A673 (cell line): ENCODE measurements at regions not wholly inside any gene's neighbourhood (a gene's known extent, or its start where the extent isn't known, plus 50 kb on each side); places are given as distances from the start of the nearest gene placed in this dataset.

ENCODE experiments used
- BruUV-seq: library from RNA; stranded (reverse); fragments of 400-500 nt; replicated peaks from 2 replicates; lab custom pipeline; 2021; lab: Mats Ljungman, UMichigan
- CTCF ChIA-PET: fragments of 300-600 bp; sonication (Branson Sonifier 250); formaldehyde crosslinking; loops from one replicate; lab custom pipeline; 2022; ENCODE audit warnings: antibody characterized with exemption; lab: Charles Lee
- POLR2A ChIA-PET: fragments of 300-600 bp; sonication (Branson Sonifier 250); formaldehyde crosslinking; loops from one replicate; lab custom pipeline; 2022; ENCODE audit warnings: antibody characterized with exemption; ENCODE audit not compliant: low non-redundant PET; lab: Charles Lee
- DNase-seq: peaks from one replicate; pipeline ENCODE4 v3.0.0-alpha.2; 2015; ENCODE audit warnings: low spot score
- H3K27ac ChIP-seq: fragments of 200-600 bp; sonication (generic); 2 replicates; pipeline ENCODE4 v1.5.1; 2016; ENCODE audit warnings: mixed run types, low read depth, mild to moderate bottlenecking, mixed read lengths, antibody characterized with exemption, low read length; ENCODE audit not compliant: poor library complexity, severe bottlenecking
- H3K27me3 ChIP-seq: fragments of 200-600 bp; sonication (generic); replicated peaks from 2 replicates; pipeline ENCODE4 v1.6.1; 2017; ENCODE audit warnings: mixed run types, low read depth, mild to moderate bottlenecking, mixed read lengths, antibody characterized with exemption, low read length; ENCODE audit not compliant: insufficient read depth, poor library complexity
- H3K36me3 ChIP-seq: fragments of 200-600 bp; sonication (generic); 2 replicates; pipeline ENCODE4 v1.6.1; 2016; ENCODE audit warnings: mixed run types, mild to moderate bottlenecking, mixed read lengths, antibody characterized with exemption, low read length; ENCODE audit not compliant: insufficient read depth, poor library complexity, severe bottlenecking
- H3K4me1 ChIP-seq: fragments of 200-600 bp; sonication (generic); 2 replicates; pipeline ENCODE4 v1.6.1; 2017; ENCODE audit warnings: mixed run types, mild to moderate bottlenecking, mixed read lengths, antibody characterized with exemption, low read length; ENCODE audit not compliant: insufficient read depth, poor library complexity, severe bottlenecking
- H3K4me3 ChIP-seq: fragments of 200-600 bp; sonication (generic); 2 replicates; pipeline ENCODE4 v1.5.1; 2016; ENCODE audit warnings: low read depth, mixed run types, mild to moderate bottlenecking, mixed read lengths, low read length; ENCODE audit not compliant: poor library complexity, severe bottlenecking
- H3K9me3 ChIP-seq: fragments of 200-600 bp; sonication (generic); 2 replicates; pipeline ENCODE4 v1.6.1; 2016; ENCODE audit warnings: mixed run types, low read depth, mild to moderate bottlenecking, mixed read lengths, antibody characterized with exemption, low read length; ENCODE audit not compliant: poor library complexity, severe bottlenecking
- CTCF ChIP-seq: fragments of 300-800, 200-600 bp; sonication (generic); conservative IDR thresholded peaks from 2 replicates; pipeline ENCODE4 v1.5.1; 2017; ENCODE audit warnings: low read depth, mild to moderate bottlenecking, antibody characterized with exemption, low read length, moderate library complexity, mixed read lengths
- EZH2 ChIP-seq: fragments of 200-600 bp; sonication (generic); IDR thresholded peaks from 2 replicates; pipeline ENCODE4 v1.6.1; 2017; ENCODE audit warnings: borderline replicate concordance, low read depth, mild to moderate bottlenecking, mixed read lengths, antibody characterized with exemption, low read length; ENCODE audit not compliant: poor library complexity, severe bottlenecking
- intact Hi-C: fragments of 100-400 bp; cut with micrococcal nuclease; formaldehyde crosslinking; loops from one replicate; pipeline ENCODE4 v1.10.0; 2022; ENCODE audit not compliant: unreplicated experiment

- Histone ChIP-seq H3K9me3 (no peaks in the 10 kb centered on the region), H3K4me3 (no peak overlapping the region), H3K27ac (no peak overlapping the region), H3K27me3 (peaks cover 6% of the 10 kb centered on the region), H3K36me3 (no peaks in the 10 kb centered on the region), H3K4me1 (no peaks in the 10 kb centered on the region)
- POLR2A ChIA-PET: no interaction called here
- intact Hi-C loops: loop anchor here (5.0 kb wide), 1 partner anchor 50 kb away; no protein-coding TSS in a partner anchor
- CTCF ChIA-PET: no interaction called here
- no peak for DNase-seq
- TF ChIP-seq CTCF (no peak), EZH2 (no peak)
- BruUV-seq: no TSS peak
Measured at GRCh38 chr11:57097149-57097548, 84.6 kb upstream of the LRRC55 start.

- intact Hi-C loops: loop anchor here (5.0 kb wide), 1 partner anchor 49 kb away; no protein-coding TSS in a partner anchor
- BruUV-seq: no TSS peak
- no peaks in the 10 kb centered on the region for H3K36me3 ChIP-seq
- H3K4me1 ChIP-seq: no peaks in the 10 kb centered on the region
- CTCF ChIA-PET: no interaction called here
- no peaks in the 10 kb centered on the region for H3K9me3 ChIP-seq
- no peak overlapping the region for H3K4me3 ChIP-seq
- no peak for TF ChIP-seq EZH2
- POLR2A ChIA-PET: no interaction called here
- DNase-seq: no peak
- no peak overlapping the region for H3K27ac ChIP-seq
- peaks cover 6% of the 10 kb centered on the region for H3K27me3 ChIP-seq
Measured at GRCh38 chr11:57098191-57098590, 83.6 kb upstream of the LRRC55 start.

GRCh38 chr11:57100638-57101331 is 81.0 kb upstream of the LRRC55 start:
- TF ChIP-seq EZH2 (no peak), CTCF (no peak)
- BruUV-seq: no TSS peak
- H3K4me3 ChIP-seq: no peak overlapping the region
- no peaks in the 10 kb centered on the region for H3K4me1 ChIP-seq
- no peak overlapping the region for H3K27ac ChIP-seq
- ChIA-PET POLR2A (no interaction called here), CTCF (no interaction called here)
- DNase-seq: no peak
- no peaks in the 10 kb centered on the region for H3K9me3 ChIP-seq
- H3K27me3 ChIP-seq: peaks cover 6% of the 10 kb centered on the region
- H3K36me3 ChIP-seq: no peaks in the 10 kb centered on the region
- intact Hi-C loops: no loop called here
